Cerebellar cortex (tissue), 1 donor: ENCODE measurements at regions not wholly inside any gene's neighbourhood (a gene's known extent, or its start where the extent isn't known, plus 50 kb on each side); places are given as distances from the start of the nearest gene placed in this dataset.

Experiments used
- DNase-seq: peaks from one replicate; pipeline ENCODE4 v3.0.0-alpha.2; 2015; ENCODE audit warnings: low spot score

DNA sequence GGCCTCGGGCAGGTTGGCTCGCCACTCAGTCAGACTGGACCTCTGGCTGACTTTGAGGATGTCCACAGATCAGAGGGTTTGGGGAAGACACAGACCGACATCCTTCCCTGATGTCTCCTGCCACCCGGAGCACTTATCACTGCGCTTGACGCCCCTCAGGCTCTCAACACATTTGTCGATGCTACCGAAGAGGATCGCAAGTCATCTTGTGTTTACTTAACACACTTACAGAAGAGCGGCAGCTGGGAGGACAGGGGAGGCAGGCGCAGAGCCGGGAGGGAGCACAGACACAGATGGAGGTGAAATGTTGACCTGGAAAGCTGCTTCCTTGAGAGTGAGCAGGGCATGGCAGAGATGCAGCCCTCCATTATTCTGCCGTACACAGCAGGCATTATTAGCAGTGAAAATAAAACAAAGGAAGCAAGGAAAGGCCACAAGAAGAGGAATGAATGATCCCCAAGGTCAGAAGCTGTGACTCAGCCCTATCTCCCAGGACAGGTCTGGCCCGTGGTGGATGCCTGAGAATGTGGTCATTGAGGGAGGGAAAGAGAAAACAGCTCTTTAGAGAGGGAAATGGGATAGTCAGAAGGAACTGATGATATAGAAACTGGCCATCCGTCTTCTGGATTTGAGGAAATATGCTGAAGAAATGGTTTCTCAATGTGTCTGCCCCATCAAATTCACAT lies 549.5 kb upstream of the ARGLU1 start:
- no peak for DNase-seq

DNA sequence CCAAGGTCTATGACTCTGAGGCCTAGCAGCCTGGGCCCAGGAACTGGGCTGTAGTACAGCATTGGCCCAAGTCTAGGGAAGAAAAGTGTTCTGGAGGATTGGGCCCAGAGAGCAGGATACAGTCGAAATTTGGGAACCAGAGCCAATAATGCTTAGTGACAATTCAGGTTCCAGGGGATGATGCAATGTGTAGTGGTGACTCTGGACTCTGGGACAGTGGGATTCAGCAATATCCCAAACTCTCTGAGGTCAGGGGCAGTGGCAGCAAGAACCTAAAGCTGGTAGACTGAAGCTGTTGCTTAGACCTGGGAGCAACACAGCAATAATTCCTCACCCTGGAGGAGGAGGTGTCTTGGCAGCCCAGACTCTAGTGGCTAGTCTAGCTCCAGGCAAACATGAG lies 545.5 kb upstream of the ARGLU1 start:
- DNase-seq: no peak

DNA sequence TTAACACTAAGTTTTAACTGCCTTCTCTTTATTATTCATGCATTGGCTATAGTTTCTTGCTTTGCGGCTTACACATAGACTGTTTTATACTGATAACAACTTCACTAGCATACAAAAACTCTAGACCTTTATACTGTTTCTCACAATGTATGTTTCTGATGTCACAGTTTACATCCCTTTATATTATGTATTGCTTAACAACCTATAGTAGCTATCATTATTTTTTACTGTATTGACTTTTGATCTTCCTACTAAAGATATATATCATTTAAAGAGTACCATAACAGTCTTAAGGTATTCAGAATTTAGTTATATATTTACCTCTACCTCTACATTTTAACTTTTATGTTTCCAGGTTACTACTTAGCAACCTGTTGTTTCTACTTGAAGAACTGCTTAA lies 543.3 kb upstream of the ARGLU1 start:
- no peak for DNase-seq

DNA sequence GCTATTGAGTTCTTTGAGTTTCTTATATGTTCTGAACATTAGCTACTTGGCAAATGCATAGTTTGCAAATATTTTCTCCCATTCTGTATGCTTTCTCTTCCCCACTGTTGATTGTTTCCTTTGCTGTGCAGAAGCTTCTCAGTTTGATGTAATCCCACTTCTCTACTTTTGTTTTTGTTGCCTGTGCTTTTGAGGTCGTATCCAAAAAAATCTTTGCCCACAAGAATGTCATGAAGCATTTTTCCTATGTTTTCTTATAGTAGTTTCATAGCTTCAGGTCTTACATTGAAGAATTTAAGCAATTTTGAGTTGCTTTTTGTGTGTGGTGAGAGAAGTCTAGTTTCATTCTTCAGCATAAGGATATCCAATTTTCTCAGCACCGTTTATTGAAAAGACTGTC lies 536.7 kb upstream of the ARGLU1 start:
- no peak for DNase-seq

DNA sequence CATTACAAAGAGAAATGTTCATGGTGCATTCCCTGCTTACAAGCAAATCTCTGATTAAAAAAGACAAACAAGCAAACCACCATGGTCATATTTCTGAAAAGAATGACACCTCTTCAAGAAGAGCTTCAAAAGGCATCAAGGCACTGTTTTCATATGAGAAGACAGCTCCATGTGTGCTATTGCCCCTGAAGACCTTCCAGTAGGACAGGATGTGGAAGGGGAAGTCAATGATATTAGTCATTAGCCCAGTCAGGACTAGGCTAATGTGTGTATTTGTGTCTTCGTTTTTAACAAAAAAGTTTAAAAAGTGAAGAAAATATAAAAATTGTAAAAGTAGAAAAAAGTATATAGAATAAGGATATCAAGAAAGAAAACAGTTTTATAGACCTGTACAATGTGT lies 534.7 kb upstream of the ARGLU1 start:
- no peak for DNase-seq

DNA sequence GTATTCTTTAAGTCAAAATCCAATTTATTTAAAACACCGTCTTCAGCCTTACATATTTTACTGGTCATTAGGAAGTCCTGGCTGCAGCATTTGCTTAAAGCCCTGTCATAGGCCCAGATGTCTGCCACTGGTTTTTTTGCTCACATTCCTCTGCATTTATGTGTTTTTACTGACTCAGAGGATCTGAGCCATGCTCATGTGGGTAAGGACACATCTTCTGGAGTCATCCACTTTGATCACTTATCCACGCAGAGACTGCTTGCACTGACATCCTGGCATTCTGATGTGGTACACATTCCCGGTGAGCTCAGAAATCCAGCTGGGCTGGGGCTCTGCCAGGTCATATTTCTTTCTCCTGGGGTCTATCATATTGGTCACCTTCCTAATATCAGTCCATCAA lies 531.7 kb upstream of the ARGLU1 start:
- DNase-seq: no peak

DNA sequence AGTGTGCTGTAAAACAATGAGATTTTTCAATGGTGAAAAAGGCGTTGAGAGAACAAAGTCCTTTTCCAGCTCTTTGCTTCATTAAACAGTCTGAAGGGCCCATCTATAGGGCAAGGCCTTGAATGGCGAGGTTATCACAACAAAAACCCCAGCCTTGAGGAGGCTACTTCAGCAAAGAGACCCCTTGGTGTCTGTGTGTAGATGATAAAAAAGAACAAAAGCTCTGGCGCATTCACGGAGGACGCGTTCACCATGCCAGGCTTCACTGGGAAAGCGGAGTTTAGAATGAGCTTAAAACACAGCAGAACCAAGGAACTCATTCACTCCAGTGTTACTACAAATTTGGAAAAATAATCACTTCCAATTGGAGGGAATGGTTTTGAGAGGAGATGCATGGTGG lies 530.0 kb upstream of the ARGLU1 start:
- no peak for DNase-seq

DNA sequence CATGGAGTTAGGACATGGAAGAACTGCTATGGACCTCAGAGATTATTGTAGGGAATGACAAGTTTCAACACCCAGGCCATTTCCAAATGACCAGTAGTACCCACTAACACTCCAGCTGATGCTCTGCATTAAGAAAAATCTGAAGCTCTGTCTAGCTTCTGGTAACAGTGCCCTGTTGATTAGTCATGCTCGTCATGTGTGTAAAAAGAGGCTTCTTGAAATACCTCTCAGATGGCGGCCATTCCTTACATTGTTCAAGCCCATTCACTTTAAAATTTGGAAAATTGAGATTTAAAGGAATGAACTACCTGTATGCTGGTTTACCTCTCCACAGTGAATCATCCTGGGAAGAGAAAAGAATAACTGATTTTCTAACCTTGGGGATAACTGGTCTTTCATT lies 527.9 kb upstream of the ARGLU1 start:
- no peak for DNase-seq

DNA sequence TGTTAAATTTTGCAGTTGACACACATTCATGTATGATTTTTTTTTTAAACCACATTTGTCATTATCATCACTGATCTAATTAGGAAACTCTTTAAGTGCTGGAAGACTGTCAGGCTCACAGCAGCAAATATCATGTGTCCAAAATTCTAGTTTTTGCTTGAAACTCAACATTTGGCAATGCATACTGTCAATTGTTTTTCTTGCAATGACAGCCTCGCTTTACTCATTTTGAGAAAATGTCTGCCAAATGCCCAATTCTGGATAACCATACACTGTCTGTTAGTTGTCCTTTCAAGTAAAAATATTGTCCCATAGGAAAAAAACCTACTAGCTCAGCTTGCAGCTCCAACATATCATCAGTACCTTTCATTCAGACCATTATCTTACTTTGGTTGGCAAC lies 523.9 kb upstream of the ARGLU1 start:
- DNase-seq: no peak

DNA sequence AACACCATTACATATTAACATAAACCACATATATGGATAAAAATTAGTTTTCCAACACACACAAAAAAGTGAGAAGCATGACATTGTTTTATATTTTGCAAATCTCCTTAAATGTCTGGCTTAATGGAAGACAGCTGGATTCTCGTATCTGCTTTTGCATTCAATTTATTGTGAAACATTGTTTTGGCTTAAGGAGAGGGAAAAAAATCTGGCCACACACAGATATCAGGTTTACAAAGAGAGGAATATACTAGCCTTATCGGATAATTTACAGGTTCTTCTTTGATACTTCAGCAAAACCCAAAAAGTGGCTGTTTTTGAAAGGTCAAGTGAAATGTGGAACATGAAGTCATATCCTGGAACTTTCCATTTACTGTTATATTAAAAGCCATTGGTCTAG lies 523.5 kb upstream of the ARGLU1 start:
- no peak for DNase-seq

DNA sequence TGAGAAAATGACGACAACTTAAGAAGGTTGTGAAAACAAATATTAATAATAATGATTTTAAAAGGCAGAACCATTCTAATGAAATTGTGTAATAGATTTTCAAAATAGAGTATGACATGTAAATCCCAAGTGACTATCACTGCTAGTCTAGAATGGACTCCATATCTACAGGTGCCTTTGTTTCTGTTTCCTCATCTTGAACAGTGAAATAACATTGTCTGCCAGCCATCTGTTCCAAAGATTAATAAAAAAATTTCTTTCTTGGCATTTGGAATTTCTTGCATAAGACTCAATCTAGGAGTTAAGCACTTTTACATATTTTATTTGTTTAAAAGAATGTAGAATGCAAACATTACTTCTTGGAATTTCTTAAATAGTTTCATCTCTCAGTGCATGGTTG lies 520.1 kb upstream of the ARGLU1 start:
- no peak for DNase-seq

DNA sequence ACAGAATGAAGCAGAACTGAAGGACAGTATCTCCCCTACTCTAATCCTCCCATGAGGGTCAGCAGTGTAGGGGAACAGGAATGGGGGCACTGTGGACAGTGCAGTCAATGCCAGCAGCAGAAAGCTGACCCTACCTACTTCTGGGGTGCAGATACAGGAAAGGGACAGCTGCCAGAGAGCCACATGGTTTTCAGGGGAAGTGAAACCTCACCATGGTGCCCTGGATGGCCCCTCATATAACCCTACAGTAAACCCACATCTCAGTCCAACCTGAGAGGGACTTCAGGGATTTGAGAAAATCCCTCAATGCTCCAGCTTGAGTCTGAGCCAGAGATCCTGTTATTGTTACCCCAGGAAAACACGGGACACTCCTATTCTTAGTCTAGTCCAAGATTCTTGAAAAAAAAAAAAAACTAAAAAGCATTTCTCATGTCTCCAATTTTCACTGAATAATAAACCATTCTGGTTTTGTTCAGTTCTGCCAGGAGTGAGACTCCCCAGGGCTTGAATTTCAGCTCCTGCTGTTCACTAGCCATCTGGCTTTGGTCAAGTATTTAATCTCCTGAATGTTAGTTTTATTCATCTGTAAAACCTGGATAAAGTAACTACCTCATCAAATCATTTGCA lies 511.6 kb upstream of the ARGLU1 start:
- no peak for DNase-seq

DNA sequence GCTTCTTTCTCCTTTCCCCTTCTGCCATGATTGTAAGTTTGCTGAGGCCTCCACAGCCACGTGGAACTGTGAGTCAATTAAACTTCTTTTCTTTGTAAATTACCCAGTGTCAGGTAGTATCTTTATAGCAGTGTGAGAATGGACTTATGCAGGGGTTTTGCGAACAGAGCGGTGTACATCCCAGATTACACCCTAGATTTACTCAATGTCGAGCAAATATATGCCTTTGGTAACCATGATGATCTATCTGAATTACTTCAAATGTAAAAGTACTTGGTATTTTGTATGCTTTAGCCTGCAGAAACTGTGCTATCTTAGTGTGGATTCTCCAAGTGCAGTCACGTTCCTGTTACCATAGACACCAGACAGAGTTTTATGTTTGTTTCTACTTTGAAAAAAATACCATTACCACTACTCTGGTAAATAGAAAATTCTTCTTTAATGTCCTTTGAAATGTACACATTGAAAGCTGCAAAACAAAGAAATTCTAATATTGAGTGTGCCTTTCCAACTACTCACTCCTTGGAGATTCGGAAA lies 510.4 kb upstream of the ARGLU1 start:
- no peak for DNase-seq

DNA sequence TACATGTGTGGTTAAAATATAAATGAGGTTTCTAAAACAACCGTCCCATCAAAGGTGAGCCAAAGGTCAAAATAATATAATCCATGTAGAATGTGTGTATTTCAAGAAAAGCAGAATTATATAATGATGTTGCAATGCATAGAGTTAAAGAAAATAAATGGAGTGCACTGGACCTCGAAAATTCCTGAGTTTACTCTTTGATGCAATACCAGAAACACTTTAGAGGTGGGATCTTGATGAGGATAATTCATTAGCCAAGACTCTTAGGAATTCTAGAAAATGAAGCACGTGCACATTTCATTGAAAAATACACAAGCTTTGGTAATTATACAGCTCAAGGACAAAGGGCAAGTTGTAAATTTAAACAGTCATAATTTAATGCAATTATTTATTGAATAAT lies 508.9 kb upstream of the ARGLU1 start:
- no peak for DNase-seq

DNA sequence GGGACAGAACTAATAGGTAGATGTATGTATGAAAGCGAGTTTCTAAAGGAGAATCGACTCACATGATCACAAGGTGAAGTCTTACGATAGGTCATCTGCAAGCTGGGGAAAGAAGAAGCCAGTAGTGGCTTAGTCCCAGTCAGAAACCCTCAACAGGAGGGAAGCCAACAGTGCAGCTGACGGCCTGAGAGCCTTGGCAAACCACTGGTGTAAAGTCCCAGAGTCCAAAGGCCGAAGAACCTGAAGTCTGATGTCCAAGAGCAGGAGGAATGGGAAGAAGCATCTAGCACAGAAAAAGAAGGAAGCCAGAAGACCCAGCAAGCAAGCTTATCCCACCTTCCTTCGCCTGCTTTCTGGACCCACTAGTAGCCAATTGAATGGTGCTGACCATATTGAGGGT lies 507.6 kb upstream of the ARGLU1 start:
- no peak for DNase-seq

DNA sequence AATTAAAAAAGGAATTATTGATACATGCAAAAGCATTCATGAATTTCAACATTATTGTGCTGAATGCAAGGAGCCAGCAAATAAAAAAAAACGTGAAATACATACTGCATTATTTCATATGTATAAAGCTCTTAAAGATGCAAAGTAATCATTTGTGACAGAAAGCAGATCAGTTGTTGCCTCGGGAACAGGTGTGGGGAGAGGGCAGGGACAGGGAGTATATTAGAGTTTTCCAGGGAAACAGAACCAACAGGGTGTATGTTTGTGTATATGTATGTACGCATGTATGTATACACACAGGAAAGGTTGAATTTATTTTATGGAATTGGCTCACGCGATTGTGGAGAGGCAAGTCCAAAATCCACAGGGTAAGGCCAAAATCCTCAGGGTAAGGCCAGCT lies 502.9 kb upstream of the ARGLU1 start:
- no peak for DNase-seq

DNA sequence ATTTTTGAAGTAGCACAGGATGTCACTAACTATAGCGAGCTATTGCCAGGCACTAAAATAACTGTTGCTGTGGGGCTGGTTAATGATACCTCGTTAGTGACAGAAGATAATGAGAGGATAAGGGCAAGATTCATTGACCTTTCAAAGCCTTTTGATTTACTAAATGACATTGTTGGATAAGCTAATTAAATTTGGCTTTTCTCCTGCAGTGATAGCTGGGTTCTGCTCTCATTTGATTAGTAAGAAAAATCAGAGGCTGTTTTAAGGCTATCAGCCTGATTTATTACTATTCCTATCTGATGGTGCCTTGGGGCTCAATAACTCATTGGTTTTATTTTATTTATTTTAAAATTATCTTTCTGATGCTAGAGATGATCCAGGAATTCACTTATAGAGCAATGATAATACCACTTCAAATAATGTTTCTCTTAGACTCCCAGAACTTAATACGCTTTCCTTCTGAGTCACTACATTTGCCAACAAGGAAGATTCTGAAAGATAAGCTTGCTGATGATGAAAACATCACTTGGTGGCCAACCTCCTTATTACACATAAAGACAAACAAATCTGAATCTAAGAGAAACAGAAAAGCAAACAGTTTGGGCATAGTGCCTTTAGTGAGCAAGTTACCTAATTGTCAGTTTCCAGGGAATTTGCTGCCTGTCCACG lies 501.3 kb upstream of the ARGLU1 start:
- DNase-seq: no peak

DNA sequence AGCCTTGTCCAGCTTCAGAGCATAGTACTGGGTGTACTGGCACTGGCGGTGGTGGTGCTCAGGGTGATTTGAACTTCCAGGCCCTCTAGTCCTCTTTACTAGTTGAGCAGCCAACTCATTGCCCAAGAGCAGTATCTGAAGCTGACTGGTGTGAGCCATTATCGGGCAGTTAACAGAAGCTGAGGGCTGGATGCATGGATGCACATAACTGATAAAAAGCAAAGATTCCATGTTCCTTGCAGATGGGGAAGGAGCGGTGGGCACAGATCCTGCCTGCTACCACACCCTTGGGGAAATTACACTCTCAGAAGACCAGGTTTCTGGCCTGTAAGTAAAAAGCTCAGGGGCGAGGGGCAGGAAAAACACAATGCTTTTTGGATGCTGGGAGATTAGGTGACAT lies 499.4 kb upstream of the ARGLU1 start:
- no peak for DNase-seq

DNA sequence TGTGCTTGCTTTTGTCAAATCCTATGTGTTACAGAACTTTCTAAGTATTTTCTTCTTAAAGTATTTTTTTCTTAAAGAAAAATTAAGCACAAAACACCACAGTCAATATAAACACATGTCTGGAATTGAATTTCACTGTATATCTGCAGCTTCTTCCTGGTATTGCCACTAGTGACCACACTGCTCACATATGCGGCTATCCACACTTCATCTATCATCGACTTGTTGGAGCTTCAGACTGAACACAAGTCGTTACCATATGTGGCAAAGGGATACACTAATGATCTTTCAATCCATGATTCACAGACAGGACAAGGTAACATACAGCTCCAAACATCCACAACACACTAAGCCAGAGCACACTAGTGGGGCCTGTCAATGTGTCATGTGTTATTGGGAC lies 498.4 kb upstream of the ARGLU1 start:
- no peak for DNase-seq

DNA sequence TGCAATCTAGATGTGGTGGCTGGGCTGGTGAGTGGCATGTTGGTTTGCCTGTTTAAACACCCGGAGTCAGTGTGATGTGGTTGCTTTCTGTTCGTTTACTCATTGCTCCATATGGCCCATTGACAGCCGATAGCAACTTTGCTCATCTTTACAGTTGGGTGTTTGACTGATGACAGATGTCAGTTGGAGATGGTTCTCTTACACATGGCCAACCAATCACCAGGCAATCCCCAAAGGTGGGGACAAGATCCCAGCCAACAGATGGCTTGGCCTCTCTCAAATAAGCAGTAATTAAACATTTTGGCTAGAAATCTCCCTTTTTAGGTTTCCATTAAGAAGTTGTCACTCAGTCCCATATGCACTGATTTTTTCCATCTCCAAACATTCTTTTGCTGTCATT lies 497.1 kb upstream of the ARGLU1 start:
- no peak for DNase-seq

DNA sequence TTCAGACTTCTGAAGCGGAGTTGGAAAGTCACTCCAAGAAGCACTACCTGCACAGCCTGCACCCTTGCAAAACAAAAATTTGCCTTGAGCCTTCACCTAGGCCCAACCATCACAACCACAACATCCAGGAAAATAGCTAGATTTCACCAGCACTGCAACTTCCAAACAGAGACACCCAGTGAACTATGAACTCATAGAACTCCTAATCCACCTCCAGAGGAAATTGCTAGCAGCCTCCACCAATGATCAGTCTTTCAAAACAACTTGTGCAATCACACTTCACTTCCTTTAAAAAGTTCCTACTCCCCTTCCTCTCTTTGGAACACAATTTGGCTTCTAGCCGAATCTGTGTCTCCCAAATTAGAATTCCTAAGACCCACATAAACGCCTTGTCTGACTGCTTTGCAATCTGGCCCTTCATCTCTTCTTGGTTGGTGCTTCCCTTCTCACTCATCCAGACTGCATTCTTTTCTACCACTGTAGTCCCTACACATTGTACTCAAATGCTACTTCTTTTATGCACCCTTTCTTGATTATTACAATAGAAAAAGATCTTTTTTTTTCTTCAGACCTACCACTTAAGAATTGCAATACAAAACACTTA lies 489.2 kb upstream of the ARGLU1 start:
- DNase-seq: no peak

DNA sequence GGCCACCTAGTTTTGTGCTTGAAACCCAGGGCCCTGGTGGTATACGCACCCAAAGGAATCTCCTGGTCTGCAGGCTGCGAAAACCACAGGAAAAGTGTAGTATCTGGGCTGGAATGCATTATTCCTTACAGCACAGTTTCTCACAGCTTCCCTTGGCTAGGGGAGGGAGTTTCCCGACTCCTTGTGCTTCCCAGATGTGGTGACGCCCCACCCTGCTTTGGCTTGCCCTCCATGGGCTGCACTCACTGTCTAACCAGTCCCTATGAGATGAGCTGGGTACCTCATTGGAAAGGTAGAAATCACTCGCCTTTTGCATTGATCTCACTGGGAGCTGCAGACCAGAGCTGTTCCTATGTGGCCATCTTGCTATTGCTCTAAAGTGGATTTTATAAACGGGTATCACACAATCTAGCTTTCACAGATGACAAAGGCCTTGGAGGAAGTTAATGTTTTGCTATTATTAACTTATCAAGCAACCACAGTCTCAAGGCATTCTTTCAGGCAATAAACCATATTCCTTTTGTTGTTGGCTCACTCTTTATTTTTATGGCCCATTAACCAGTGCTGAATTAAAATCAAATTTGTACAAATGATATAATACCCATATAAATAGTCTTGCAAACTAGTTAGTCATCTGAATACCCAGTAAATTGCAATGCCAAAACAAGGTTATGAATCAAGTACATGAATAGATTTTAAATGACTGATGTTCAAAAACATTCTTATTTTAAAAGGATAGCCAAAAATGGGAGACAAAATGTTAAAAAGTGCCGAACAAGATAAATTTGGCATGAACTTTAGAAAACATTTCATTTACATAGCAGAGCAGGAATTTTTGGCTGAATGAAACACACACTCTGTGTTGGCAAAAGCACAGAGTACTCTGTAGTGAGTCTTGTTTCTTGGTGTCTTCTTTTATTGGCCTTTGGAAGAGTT lies 475.4 kb upstream of the ARGLU1 start:
- no peak for DNase-seq
